HCT116 (cell line): ENCODE measurements at regions not wholly inside any gene's neighbourhood (a gene's known extent, or its start where the extent isn't known, plus 50 kb on each side); places are given as distances from the start of the nearest gene placed in this dataset.

Source experiments
- ATAC-seq: fragments of 200-7000 bp; cut with Tn5 transposase; 2 replicates; pipeline ENCODE4 v1.9.1; 2020; ENCODE audit warnings: mild to moderate bottlenecking, moderate library complexity
- BruUV-seq: library from RNA; stranded (reverse); fragments of 400-500 nt; replicated peaks from 2 replicates; lab custom pipeline; 2021; lab: Mats Ljungman, UMichigan
- CTCF ChIA-PET: fragments of 300-600 bp; sonication (Branson Sonifier 250); formaldehyde crosslinking; loops from one replicate; lab custom pipeline; 2021; ENCODE audit warnings: antibody characterized with exemption; lab: Charles Lee
- POLR2A ChIA-PET: fragments of 300-600, 350-600 bp; sonication (Branson Sonifier 250); formaldehyde crosslinking; loops from one replicate; lab custom pipeline; 2021; ENCODE audit warnings: antibody characterized with exemption; lab: Charles Lee
- RAD21 ChIA-PET, 2 experiments: fragments of 300-600 bp; sonication (Branson Sonifier 250); formaldehyde crosslinking; loops; one replicate each; lab custom pipeline; 2023; ENCODE audit warnings: low total read pairs in 2 of 2; ENCODE audit not compliant: uncharacterized antibody in 2 of 2, unreplicated experiment in 2 of 2, low non-redundant PET in 1 of 2; lab: Charles Lee
- DNase-seq: peaks from one replicate; pipeline ENCODE4 v3.0.0-alpha.2; 2010; ENCODE audit warnings: low read depth, low spot score
- H2AFZ ChIP-seq: fragments of 200-600 bp; shearing (Covaris generic), sonication (generic); 2 replicates; pipeline ENCODE4 v1.6.1; 2017; ENCODE audit warnings: low read depth, mixed run types, mixed read lengths, antibody characterized with exemption, low read length; ENCODE audit not compliant: poor library complexity, severe bottlenecking
- H3K27ac ChIP-seq: 2 replicates; pipeline ENCODE4 v1.5.1; 2012; ENCODE audit warnings: low read depth, low read length
- H3K27me3 ChIP-seq: fragments of 200-600 bp; sonication (generic); 2 replicates; pipeline ENCODE4 v1.6.1; 2016; ENCODE audit warnings: mixed run types, low read length, mixed read lengths; ENCODE audit not compliant: insufficient read depth
- H3K36me3 ChIP-seq, 2 experiments: fragments of 200-500 bp in 1 of 2; fragments of 200-600 bp in 1 of 2; sonication (Bioruptor generic) in 1 of 2; sonication (generic) in 1 of 2; 2 replicates each; pipeline versions ENCODE4 v1.5.1 to v1.6.1; 2014 to 2016; ENCODE audit warnings: low read length in 2 of 2, inconsistent platforms in 1 of 2, mixed read lengths in 1 of 2, mixed run types in 1 of 2; ENCODE audit not compliant: insufficient read depth in 2 of 2, control insufficient read depth in 1 of 2
- H3K4me1 ChIP-seq, 2 experiments: fragments of 200-600 bp in 1 of 2; sonication (generic) in 1 of 2; 2 replicates each; pipeline versions ENCODE4 v1.5.1 to v1.6.1; 2012 to 2017; ENCODE audit warnings: low read length in 2 of 2, inconsistent platforms in 1 of 2, mild to moderate bottlenecking in 1 of 2, mixed read lengths in 1 of 2, mixed run types in 1 of 2, moderate library complexity in 1 of 2; ENCODE audit not compliant: insufficient read depth in 2 of 2, control insufficient read depth in 1 of 2
- H3K4me2 ChIP-seq: fragments of 200-600 bp; sonication (generic); 2 replicates; pipeline ENCODE4 v1.6.1; 2017; ENCODE audit warnings: mixed run types, low read length, mixed read lengths
- H3K4me3 ChIP-seq, 2 experiments: fragments of 200-600 bp in 1 of 2; sonication (generic) in 1 of 2; replicated peaks in 1 of 2; 2 replicates each; pipeline ENCODE4 v1.5.1; 2011 to 2016; ENCODE audit warnings: low read length in 2 of 2, control low read depth in 1 of 2, low read depth in 1 of 2, mild to moderate bottlenecking in 1 of 2, mixed read lengths in 1 of 2, mixed run types in 1 of 2
- H3K79me2 ChIP-seq: fragments of 200-600 bp; sonication (generic); 2 replicates; pipeline ENCODE4 v1.6.1; 2017; ENCODE audit warnings: mild to moderate bottlenecking, mixed run types, low read length, moderate library complexity, mixed read lengths; ENCODE audit not compliant: insufficient read depth
- H3K9ac ChIP-seq: fragments of 200-600 bp; sonication (generic); 2 replicates; pipeline ENCODE4 v1.6.1; 2016; ENCODE audit warnings: low read length, mixed read lengths
- H3K9me2 ChIP-seq: fragments of 200-600 bp; sonication (generic), shearing (Covaris generic); 2 replicates; pipeline ENCODE4 v1.6.1; 2017; ENCODE audit warnings: mixed run types, mild to moderate bottlenecking, moderate library complexity; ENCODE audit not compliant: insufficient read depth
- H3K9me3 ChIP-seq, 2 experiments: fragments of 200-500 bp in 1 of 2; fragments of 200-600 bp in 1 of 2; sonication (Bioruptor generic) in 1 of 2; sonication (generic) in 1 of 2; 2 replicates each; pipeline ENCODE4 v1.6.1; 2014 to 2017; ENCODE audit warnings: low read length in 2 of 2, mixed read lengths in 2 of 2, inconsistent platforms in 1 of 2, low read depth in 1 of 2, mild to moderate bottlenecking in 1 of 2, mixed run types in 1 of 2, moderate library complexity in 1 of 2; ENCODE audit not compliant: control insufficient read depth in 1 of 2, insufficient read depth in 1 of 2
- H4K20me1 ChIP-seq: fragments of 200-600 bp; sonication (generic), shearing (Covaris generic); 2 replicates; pipeline ENCODE4 v1.6.1; 2017; ENCODE audit warnings: mixed run types, mild to moderate bottlenecking, moderate library complexity; ENCODE audit not compliant: insufficient read depth
- ATF3 ChIP-seq: IDR thresholded peaks from 2 replicates; pipeline ENCODE4 v1.6.1; 2012
- CEBPB ChIP-seq: IDR thresholded peaks from 2 replicates; pipeline ENCODE4 v1.6.1; 2012; ENCODE audit warnings: low read depth
- EGR1 ChIP-seq: IDR thresholded peaks from 2 replicates; pipeline ENCODE4 v1.6.1; 2012; ENCODE audit warnings: low read depth
- ELF1 ChIP-seq: IDR thresholded peaks from 2 replicates; pipeline ENCODE4 v1.6.1; 2012; ENCODE audit warnings: low read depth, borderline replicate concordance
- EZH2phosphoT487 ChIP-seq: fragments of 200-600 bp; IDR thresholded peaks from 2 replicates; pipeline ENCODE4 v1.6.1; 2018; ENCODE audit warnings: antibody characterized with exemption, borderline replicate concordance
- FOSL1 ChIP-seq: IDR thresholded peaks from 2 replicates; pipeline ENCODE4 v1.6.1; 2012; ENCODE audit warnings: low read depth
- MAX ChIP-seq: IDR thresholded peaks from 2 replicates; pipeline ENCODE4 v1.6.1; 2012
- POLR2A ChIP-seq: IDR thresholded peaks from 2 replicates; pipeline ENCODE4 v1.7.0; 2011; ENCODE audit warnings: borderline replicate concordance; ENCODE audit not compliant: insufficient read depth, insufficient read length; ENCODE audit errors: extremely low read depth
- POLR2AphosphoS5 ChIP-seq: IDR thresholded peaks from 2 replicates; pipeline ENCODE4 v1.6.1; 2011; ENCODE audit warnings: mild to moderate bottlenecking, low read depth, low read length, moderate library complexity
- SIN3A ChIP-seq: IDR thresholded peaks from 2 replicates; pipeline ENCODE4 v1.6.1; 2012; ENCODE audit warnings: low read depth
- SP1 ChIP-seq: IDR thresholded peaks from 2 replicates; pipeline ENCODE4 v1.6.1; 2012; ENCODE audit warnings: low read depth
- TCF7L2 ChIP-seq: IDR thresholded peaks from 2 replicates; pipeline ENCODE4 v1.7.0; 2011; ENCODE audit warnings: borderline replicate concordance, inconsistent platforms; ENCODE audit not compliant: insufficient read depth, insufficient read length; ENCODE audit errors: extremely low read depth
- ZBTB33 ChIP-seq: IDR thresholded peaks from 2 replicates; pipeline ENCODE4 v1.6.1; 2011; ENCODE audit warnings: mild to moderate bottlenecking, low read length, moderate library complexity; ENCODE audit not compliant: insufficient replicate concordance; ENCODE audit errors: extremely low read depth
- ZFX ChIP-seq: fragments of 450-650 bp; IDR thresholded peaks from 2 replicates; pipeline ENCODE4 v1.6.1; 2017
- intact Hi-C: fragments of 100-400 bp; cut with micrococcal nuclease; formaldehyde crosslinking; loops from 2 replicates; pipeline ENCODE4 v1.10.0; 2022

- no peaks in the 10 kb centered on the region for H3K36me3 ChIP-seq
- CTCF ChIA-PET = no interaction called here
- no peaks in the 10 kb centered on the region for H4K20me1 ChIP-seq
- H3K27me3 ChIP-seq = no peaks in the 10 kb centered on the region
- no peak for DNase-seq
- intact Hi-C loops = no loop called here
- H3K4me1 ChIP-seq = 0 out of 4 replicates have a peak, but pooled peaks cover 0 to 4% of the 10 kb centered on the region in 2 experiments
- H3K27ac ChIP-seq = no peak overlapping the region
- H3K9ac ChIP-seq = no peak overlapping the region
- POLR2A ChIA-PET = no interaction called here
- H3K9me2 ChIP-seq = no peaks in the 10 kb centered on the region
- TF ChIP-seq ELF1 (no peak), MAX (no peak), EGR1 (no peak), EZH2phosphoT487 (no peak), POLR2AphosphoS5 (no peak), SIN3A (no peak), FOSL1 (no peak), ATF3 (no peak), POLR2A (no peak), CEBPB (no peak), ZFX (no peak), ZBTB33 (no peak), SP1 (no peak), TCF7L2 (no peak)
- H3K79me2 ChIP-seq = no peaks in the 10 kb centered on the region
- no peaks in the 10 kb centered on the region for H3K9me3 ChIP-seq
- BruUV-seq = no TSS peak
- no peak overlapping the region for H3K4me2 ChIP-seq
- RAD21 ChIA-PET = no interaction called here
- H2AFZ ChIP-seq = no peak overlapping the region
- ATAC-seq = no peak
- H3K4me3 ChIP-seq = no peak overlapping the region
These were observed 278.7 kb downstream of the FOXO1 start for GRCh38 chr13:40387775-40388174.
